Uterus (tissue), 3 donors: ENCODE measurements at regions not wholly inside any gene's neighbourhood (a gene's known extent, or its start where the extent isn't known, plus 50 kb on each side); places are given as distances from the start of the nearest gene placed in this dataset.

Experiments
- DNase-seq, 2 donors: peaks; one replicate each; pipeline ENCODE4 v3.0.0-alpha.2; 2019 to 2020
- H3K27ac ChIP-seq, 2 donors: fragments of 200-600 bp; sonication (generic); 1 replicate in 1 of 2; 2 replicates in 1 of 2; pipeline ENCODE4 v1.5.1; 2016 to 2018
- H3K27me3 ChIP-seq, 2 donors: fragments of 200-600 bp; sonication (generic); one replicate each; pipeline ENCODE4 v1.5.1; 2018 to 2019; ENCODE audit warnings: control low read depth in 1 of 2
- H3K36me3 ChIP-seq, 2 donors: fragments of 200-600 bp; sonication (generic); one replicate each; pipeline ENCODE4 v1.5.1; 2019; ENCODE audit warnings: control low read depth in 1 of 2
- H3K4me1 ChIP-seq, 2 donors: fragments of 200-600 bp; sonication (generic); one replicate each; pipeline ENCODE4 v1.5.1; 2018 to 2019; ENCODE audit warnings: control low read depth in 1 of 2
- H3K4me3 ChIP-seq, 2 donors: fragments of 200-600 bp; sonication (generic); 1 replicate in 1 of 2; 2 replicates in 1 of 2; pipeline ENCODE4 v1.5.1; 2018 to 2019; ENCODE audit warnings: mild to moderate bottlenecking in 1 of 2
- H3K9me3 ChIP-seq, 2 donors: fragments of 200-600 bp; sonication (generic); one replicate each; pipeline ENCODE4 v1.5.1; 2019; ENCODE audit warnings: control low read depth in 1 of 2
- POLR2A ChIP-seq, 2 donors: fragments of 450-650 bp; IDR thresholded peaks; one replicate each; pipeline ENCODE4 v1.6.1; 2016; ENCODE audit warnings: antibody characterized with exemption in 2 of 2, mild to moderate bottlenecking in 1 of 2, moderate library complexity in 1 of 2
- intact Hi-C: fragments of 100-400 bp; cut with DNase I; formaldehyde crosslinking; loops from one replicate; pipeline ENCODE4 v1.15.1; 2023; ENCODE audit warnings: low total_unique reads
- TF ChIP-seq, protein P1 (sequence below), 4 experiments: fragments of 200-600 bp in 2 of 4; fragments of 450-650 bp in 2 of 4; sonication (generic) in 2 of 4; IDR thresholded peaks; one replicate each; pipeline ENCODE4 v1.5.1; 2016 to 2019; ENCODE audit warnings: antibody characterized with exemption in 4 of 4, mild to moderate bottlenecking in 2 of 4, moderate library complexity in 1 of 4
- donor health status: DM: yes; HTN: yes; CAD: no.

DNA sequence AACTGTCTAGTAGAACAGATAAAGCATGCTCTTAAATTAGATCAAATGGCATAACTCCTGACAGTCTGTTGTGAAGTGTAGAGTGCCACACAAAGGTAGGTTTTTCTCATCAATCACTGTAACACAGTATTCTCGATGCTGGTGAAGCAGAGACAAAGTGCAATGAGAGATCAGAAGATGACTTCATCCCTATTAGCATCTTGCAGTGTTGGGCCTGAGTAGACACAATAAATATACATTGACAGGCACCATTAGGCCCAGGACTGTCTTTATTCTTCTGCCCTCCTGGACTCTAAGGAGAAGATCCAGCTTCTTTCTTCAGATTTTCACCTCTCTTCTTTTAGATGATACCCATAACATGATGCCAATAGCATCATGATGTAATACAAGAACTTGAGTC, 478.0 kb upstream of the TENM4 start:
- Histone ChIP-seq H3K27me3 (no peaks in the 10 kb centered on the region), H3K27ac (no peak overlapping the region), H3K36me3 (no peaks in the 10 kb centered on the region), H3K9me3 (no peaks in the 10 kb centered on the region), H3K4me1 (no peaks in the 10 kb centered on the region), H3K4me3 (no peak overlapping the region)
- intact Hi-C loops = no loop called here
- TF ChIP-seq POLR2A (IDR thresholded peaks at IDR 0.05) = no peak
- TF ChIP-seq, protein P1, sequence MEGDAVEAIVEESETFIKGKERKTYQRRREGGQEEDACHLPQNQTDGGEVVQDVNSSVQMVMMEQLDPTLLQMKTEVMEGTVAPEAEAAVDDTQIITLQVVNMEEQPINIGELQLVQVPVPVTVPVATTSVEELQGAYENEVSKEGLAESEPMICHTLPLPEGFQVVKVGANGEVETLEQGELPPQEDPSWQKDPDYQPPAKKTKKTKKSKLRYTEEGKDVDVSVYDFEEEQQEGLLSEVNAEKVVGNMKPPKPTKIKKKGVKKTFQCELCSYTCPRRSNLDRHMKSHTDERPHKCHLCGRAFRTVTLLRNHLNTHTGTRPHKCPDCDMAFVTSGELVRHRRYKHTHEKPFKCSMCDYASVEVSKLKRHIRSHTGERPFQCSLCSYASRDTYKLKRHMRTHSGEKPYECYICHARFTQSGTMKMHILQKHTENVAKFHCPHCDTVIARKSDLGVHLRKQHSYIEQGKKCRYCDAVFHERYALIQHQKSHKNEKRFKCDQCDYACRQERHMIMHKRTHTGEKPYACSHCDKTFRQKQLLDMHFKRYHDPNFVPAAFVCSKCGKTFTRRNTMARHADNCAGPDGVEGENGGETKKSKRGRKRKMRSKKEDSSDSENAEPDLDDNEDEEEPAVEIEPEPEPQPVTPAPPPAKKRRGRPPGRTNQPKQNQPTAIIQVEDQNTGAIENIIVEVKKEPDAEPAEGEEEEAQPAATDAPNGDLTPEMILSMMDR (IDR thresholded peaks at IDR 0.05) = no peak
- no peak for DNase-seq

DNA sequence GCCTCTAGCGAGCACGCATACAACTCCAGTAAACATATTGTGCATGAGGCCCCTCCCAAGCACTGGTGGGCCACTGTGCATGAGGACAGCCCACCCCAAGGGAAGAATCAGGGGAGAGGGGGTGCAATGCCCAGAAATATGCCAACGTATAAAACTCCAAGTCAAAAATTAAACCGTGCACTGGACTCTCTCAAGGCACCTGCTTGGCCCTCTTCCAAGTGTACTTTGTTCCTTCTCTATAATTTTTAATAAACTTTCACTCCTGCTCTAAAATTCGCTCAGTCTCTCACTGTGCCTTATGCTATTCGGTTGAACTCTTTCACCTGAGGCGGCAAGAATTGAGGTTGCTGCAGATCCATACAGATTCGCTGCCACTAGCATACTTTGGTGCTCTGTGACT, 465.3 kb upstream of the TENM4 start:
- no peak overlapping the region for H3K4me3 ChIP-seq
- no peaks in the 10 kb centered on the region for H3K36me3 ChIP-seq
- intact Hi-C loops = no loop called here
- H3K4me1 ChIP-seq = no peaks in the 10 kb centered on the region
- no peaks in the 10 kb centered on the region for H3K27me3 ChIP-seq
- DNase-seq = no peak
- H3K9me3 ChIP-seq = no peaks in the 10 kb centered on the region
- no peak overlapping the region for H3K27ac ChIP-seq
- TF ChIP-seq, protein P1 (IDR thresholded peaks at IDR 0.05) = no peak

DNA sequence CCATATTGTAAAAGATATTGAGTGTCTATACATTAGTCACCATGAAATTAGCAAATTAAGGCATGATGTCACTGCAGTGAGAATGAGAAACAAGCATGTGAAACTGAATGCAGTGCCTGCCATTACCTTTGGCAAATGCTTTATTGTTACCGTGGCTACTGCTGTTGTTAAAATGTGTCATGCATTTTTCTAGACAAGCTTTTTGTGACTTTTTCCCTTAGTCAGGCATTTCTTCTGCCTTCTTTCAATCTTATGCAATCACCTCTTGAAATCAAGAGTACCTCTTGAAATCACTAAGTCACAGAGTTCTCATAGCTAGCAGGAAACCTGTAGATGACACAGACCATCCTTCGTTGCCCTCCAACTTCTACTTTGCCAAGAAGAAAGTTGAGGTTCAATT, 461.7 kb upstream of the TENM4 start:
- intact Hi-C loops = no loop called here
- no peak for TF ChIP-seq POLR2A (IDR thresholded peaks at IDR 0.05)
- TF ChIP-seq, protein P1 (IDR thresholded peaks at IDR 0.05) = no peak
- no peaks in the 10 kb centered on the region for H3K36me3 ChIP-seq
- DNase-seq = no peak
- H3K4me1 ChIP-seq = no peaks in the 10 kb centered on the region
- no peaks in the 10 kb centered on the region for H3K9me3 ChIP-seq
- no peak overlapping the region for H3K27ac ChIP-seq
- no peak overlapping the region for H3K4me3 ChIP-seq
- no peaks in the 10 kb centered on the region for H3K27me3 ChIP-seq

DNA sequence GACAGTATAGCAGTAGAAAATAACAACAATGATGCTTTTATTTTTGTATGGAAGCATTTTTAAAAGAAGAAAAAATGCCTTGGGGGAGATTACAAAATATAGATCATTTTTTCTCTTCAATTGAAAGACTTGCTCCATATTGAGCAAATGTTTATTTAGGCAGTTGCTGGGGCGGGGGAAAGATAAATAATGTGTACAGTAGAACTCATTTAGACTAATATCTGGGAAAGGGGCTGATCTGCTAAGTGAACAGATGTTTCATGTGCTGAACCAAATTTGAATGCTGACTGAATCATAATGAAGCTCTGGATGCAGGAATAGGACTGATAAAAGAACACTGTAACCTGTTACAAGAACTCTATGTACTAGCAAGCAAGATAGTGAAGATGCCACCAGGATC, 457.1 kb upstream of the TENM4 start:
- H3K36me3 ChIP-seq = no peaks in the 10 kb centered on the region
- TF ChIP-seq, protein P1 (IDR thresholded peaks at IDR 0.05) = no peak
- no peak for TF ChIP-seq POLR2A (IDR thresholded peaks at IDR 0.05)
- no peak overlapping the region for H3K4me3 ChIP-seq
- H3K9me3 ChIP-seq = no peaks in the 10 kb centered on the region
- no peak for DNase-seq
- no peaks in the 10 kb centered on the region for H3K27me3 ChIP-seq
- no peaks in the 10 kb centered on the region for H3K4me1 ChIP-seq
- H3K27ac ChIP-seq = no peak overlapping the region
- intact Hi-C loops = no loop called here

DNA sequence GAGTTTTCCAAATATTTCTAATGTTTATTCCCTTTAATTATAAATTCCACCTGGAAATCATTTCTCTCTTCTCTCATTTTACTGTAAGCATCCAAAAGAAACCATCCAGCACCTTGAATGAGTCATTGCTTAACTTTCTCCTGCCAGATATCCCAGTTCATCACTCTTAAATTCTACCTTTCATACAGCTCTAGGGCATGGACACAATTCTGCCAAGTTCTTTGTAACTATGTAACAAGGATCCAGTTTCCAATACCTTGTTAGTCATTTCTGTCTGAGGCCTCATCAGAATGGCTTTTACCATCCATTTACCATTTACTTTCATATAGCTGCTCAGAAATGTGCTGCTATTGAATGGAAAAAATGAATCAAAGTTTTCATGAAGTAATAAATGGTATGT, 455.4 kb upstream of the TENM4 start:
- H3K9me3 ChIP-seq = no peaks in the 10 kb centered on the region
- TF ChIP-seq POLR2A (IDR thresholded peaks at IDR 0.05) = no peak
- TF ChIP-seq, protein P1 (IDR thresholded peaks at IDR 0.05) = no peak
- no peaks in the 10 kb centered on the region for H3K36me3 ChIP-seq
- H3K4me3 ChIP-seq = no peak overlapping the region
- DNase-seq = no peak
- intact Hi-C loops = no loop called here
- no peaks in the 10 kb centered on the region for H3K27me3 ChIP-seq
- H3K27ac ChIP-seq = no peak overlapping the region
- no peaks in the 10 kb centered on the region for H3K4me1 ChIP-seq
